Omental fat pad (tissue), 3 donors: ENCODE measurements at regions not wholly inside any gene's neighbourhood (a gene's known extent, or its start where the extent isn't known, plus 50 kb on each side); places are given as distances from the start of the nearest gene placed in this dataset.

Source experiments
- ATAC-seq: fragments of 150-250 bp; one replicate; pipeline ENCODE4 v1.9.1; 2016; ENCODE audit warnings: mild to moderate bottlenecking, moderate library complexity; ENCODE audit not compliant: low FRiP score
- DNase-seq: peaks from one replicate; pipeline ENCODE4 v3.0.0-alpha.2; 2019; ENCODE audit warnings: low spot score
- CTCF ChIP-seq, 3 donors: fragments of 450-650 bp; IDR thresholded peaks; one replicate each; pipeline ENCODE4 v1.5.1; 2016 to 2017; ENCODE audit warnings: antibody characterized with exemption in 3 of 3, mild to moderate bottlenecking in 3 of 3, moderate library complexity in 2 of 3

- ATAC-seq (no peak), DNase-seq (no peak)
- TF ChIP-seq CTCF (IDR thresholded peaks at IDR 0.05) = no peak
Measured at GRCh38 chr2:217520356-217521010, 482.3 kb downstream of the TNS1 start.

- DNase-seq (no peak), ATAC-seq (no peak)
Measured at GRCh38 chr2:217517402-217517801, 485.4 kb downstream of the TNS1 start.

GRCh38 chr2:217515615-217516309, 487.0 kb downstream of the TNS1 start:
- DNase-seq = no peak
- TF ChIP-seq CTCF (IDR thresholded peaks at IDR 0.05) = no peak
- ATAC-seq = no peak

More at GRCh38 chr2:217517402-217517801, 485.4 kb downstream of the TNS1 start:
- no peak for TF ChIP-seq CTCF (IDR thresholded peaks at IDR 0.05)

- ATAC-seq = no peak
- DNase-seq = no peak
- no peak for TF ChIP-seq CTCF (IDR thresholded peaks at IDR 0.05)
Measured at GRCh38 chr2:217513258-217513657, 489.5 kb downstream of the TNS1 start.

- TF ChIP-seq CTCF (IDR thresholded peaks at IDR 0.05) = no peak
- DNase-seq (no peak), ATAC-seq (no peak)
Measured at GRCh38 chr2:217512728-217513127, 490.1 kb downstream of the TNS1 start.

GRCh38 chr2:217512259-217512658, 490.5 kb downstream of the TNS1 start:
- ATAC-seq (peak; percentile 43), DNase-seq (no peak)
- no peak for TF ChIP-seq CTCF (IDR thresholded peaks at IDR 0.05)

GRCh38 chr2:217511850-217512249, 490.9 kb downstream of the TNS1 start:
- TF ChIP-seq CTCF (IDR thresholded peaks at IDR 0.05) = no peak
- no peak for ATAC-seq
- DNase-seq = no peak
